ENCODE measurements at regions not wholly inside any gene's neighbourhood (a gene's known extent, or its start where the extent isn't known, plus 50 kb on each side); places are given as distances from the start of the nearest gene placed in this dataset.
"Not testable (repeated sequence)": the region's sequence is repeated elsewhere in the genome, so short reads cannot be mapped to it uniquely, and the experiment has no call there.

DNA sequence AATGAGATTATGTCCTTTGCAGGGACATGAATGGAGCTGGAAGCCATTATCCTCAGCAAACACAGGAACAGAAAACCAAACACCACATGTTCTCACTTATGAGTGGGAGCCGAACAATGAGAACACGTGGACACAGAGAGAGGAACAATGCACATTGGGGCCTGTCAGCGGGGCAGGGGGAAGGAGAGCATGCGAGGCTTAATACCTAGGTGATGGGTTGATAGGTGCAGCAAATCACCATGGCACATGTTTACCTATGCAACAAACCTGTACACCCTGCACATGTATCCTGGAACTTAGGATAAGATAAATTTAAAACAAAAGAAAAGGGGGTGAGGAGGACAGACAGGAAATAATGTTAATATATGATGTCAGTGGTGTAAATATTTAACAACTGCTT is 53.0 kb upstream of the PELI2 start:
- TF ChIP-seq FOXM1 (IDR thresholded peaks at IDR 0.05; ENCODE audit: borderline replicate concordance); ELF4 (IDR thresholded peaks at IDR 0.05); CTBP1 (IDR thresholded peaks at IDR 0.05; ENCODE audit: borderline replicate concordance); SP1 (IDR thresholded peaks at IDR 0.05); LEF1 (IDR thresholded peaks at IDR 0.05; ENCODE audit: borderline replicate concordance); FOXA1 (IDR thresholded peaks at IDR 0.05); ARNT (IDR thresholded peaks at IDR 0.05); TARDBP (IDR thresholded peaks at IDR 0.05); BHLHE40 (IDR thresholded peaks at IDR 0.05; ENCODE audit: borderline replicate concordance); SUZ12 (IDR thresholded peaks at IDR 0.05); ZNF384 (IDR thresholded peaks at IDR 0.05); L3MBTL2 (conservative IDR thresholded peaks at IDR 0.05): not testable (repeated sequence)

Measured in HEK293T (cell line).